Endothelial cell of umbilical vein (primary cell): ENCODE measurements at regions not wholly inside any gene's neighbourhood (a gene's known extent, or its start where the extent isn't known, plus 50 kb on each side); places are given as distances from the start of the nearest gene placed in this dataset.

Source experiments
- BruUV-seq: library from RNA; stranded (reverse); fragments of 400-500 nt; replicated peaks from 2 replicates; lab custom pipeline; 2021; lab: Mats Ljungman, UMichigan
- CTCF ChIA-PET: fragments of 300-600, 350-600 bp; sonication (Branson Sonifier 250); formaldehyde crosslinking; loops from one replicate; lab custom pipeline; 2021; ENCODE audit warnings: antibody characterized with exemption, inconsistent platforms; lab: Charles Lee
- POLR2A ChIA-PET: fragments of 300-600, 350-600 bp; sonication (Branson Sonifier 250); formaldehyde crosslinking; loops from one replicate; lab custom pipeline; 2021; ENCODE audit warnings: antibody characterized with exemption, inconsistent platforms; lab: Charles Lee
- DNase-seq: peaks from one replicate; pipeline ENCODE4 v3.0.0-alpha.2; 2011; ENCODE audit warnings: low read depth, low spot score
- FAIRE-seq: peaks from 2 replicates; lab custom pipeline; 2011; peaks lifted over from hg19 to GRCh38; lab: Jason Lieb, UNC
- H2AFZ ChIP-seq: 2 replicates; pipeline ENCODE4 v1.6.0; 2012; ENCODE audit warnings: low read depth, low read length, control low read depth, inconsistent platforms
- H3K27ac ChIP-seq: 2 replicates; pipeline ENCODE4 v1.5.1; 2011; ENCODE audit warnings: low read depth, mild to moderate bottlenecking, control low read depth, low read length, moderate library complexity; ENCODE audit not compliant: insufficient read depth
- H3K27me3 ChIP-seq, 2 experiments: 2 replicates each; pipeline versions ENCODE4 v1.6.0 to v1.6.1; 2011; ENCODE audit warnings: low read length in 2 of 2, mixed read lengths in 1 of 2; ENCODE audit not compliant: control insufficient read depth in 2 of 2, insufficient read depth in 2 of 2
- H3K36me3 ChIP-seq, 2 experiments: 2 replicates in 1 of 2; 3 replicates in 1 of 2; pipeline ENCODE4 v1.5.1; 2011; ENCODE audit warnings: low read length in 2 of 2, mild to moderate bottlenecking in 1 of 2, moderate library complexity in 1 of 2; ENCODE audit not compliant: control insufficient read depth in 2 of 2, insufficient read depth in 2 of 2; ENCODE audit errors: extremely low read depth in 1 of 2
- H3K4me1 ChIP-seq: 3 replicates; pipeline ENCODE4 v1.5.1; 2011; ENCODE audit warnings: mild to moderate bottlenecking, low read length; ENCODE audit not compliant: control insufficient read depth, insufficient read depth; ENCODE audit errors: extremely low read depth
- H3K4me2 ChIP-seq: 2 replicates; pipeline ENCODE4 v1.6.1; 2011; ENCODE audit warnings: low read length, control low read depth, mixed read lengths; ENCODE audit not compliant: insufficient read depth
- H3K4me3 ChIP-seq, 3 experiments: fragments of 200-600 bp in 1 of 3; sonication (generic), shearing (Covaris generic) in 1 of 3; replicated peaks in 1 of 3; 2 replicates each; pipeline ENCODE4 v1.5.1; 2011 to 2016; ENCODE audit warnings: control low read depth in 3 of 3, low read length in 3 of 3, mild to moderate bottlenecking in 2 of 3, inconsistent platforms in 1 of 3, low read depth in 1 of 3, moderate library complexity in 1 of 3; ENCODE audit not compliant: insufficient read depth in 1 of 3
- H3K79me2 ChIP-seq: 2 replicates; pipeline ENCODE4 v1.6.0; 2012; ENCODE audit warnings: low read length, inconsistent platforms; ENCODE audit not compliant: control insufficient read depth, insufficient read depth
- H3K9ac ChIP-seq: replicated peaks from 2 replicates; pipeline ENCODE3; 2011; ENCODE audit warnings: low read length, control low read depth; ENCODE audit not compliant: insufficient read depth; ENCODE audit errors: extremely low read depth
- H3K9me1 ChIP-seq: replicated peaks from 3 replicates; pipeline ENCODE4 v1.6.0; 2011; ENCODE audit warnings: mild to moderate bottlenecking, low read length; ENCODE audit not compliant: control insufficient read depth, insufficient read depth; ENCODE audit errors: extremely low read depth
- H3K9me3 ChIP-seq: replicated peaks from 2 replicates; pipeline ENCODE4 v1.5.1; 2012; ENCODE audit warnings: low read length, inconsistent platforms; ENCODE audit not compliant: control insufficient read depth, insufficient read depth
- H4K20me1 ChIP-seq: replicated peaks from 2 replicates; pipeline ENCODE3; 2011; ENCODE audit warnings: mild to moderate bottlenecking, low read length; ENCODE audit not compliant: control insufficient read depth, insufficient read depth; ENCODE audit errors: extremely low read depth
- EZH2 ChIP-seq: IDR thresholded peaks from 2 replicates; pipeline ENCODE4 v1.6.1; 2012; ENCODE audit warnings: borderline replicate concordance, low read depth, mild to moderate bottlenecking, moderate library complexity, low read length, inconsistent platforms; ENCODE audit not compliant: severe bottlenecking
- FOS ChIP-seq: IDR thresholded peaks from 2 replicates; pipeline ENCODE4 v1.6.1; 2011; ENCODE audit warnings: mild to moderate bottlenecking, low read length, moderate library complexity, borderline replicate concordance; ENCODE audit not compliant: insufficient read depth
- MYC ChIP-seq: IDR thresholded peaks from one replicate; pipeline ENCODE4 v1.6.1; 2011; ENCODE audit warnings: mild to moderate bottlenecking, low read depth, low read length
- POLR2AphosphoS5 ChIP-seq: IDR thresholded peaks from 2 replicates; pipeline ENCODE4 v1.6.1; 2012; ENCODE audit warnings: low read depth, mild to moderate bottlenecking, control low read depth, low read length, moderate library complexity; ENCODE audit not compliant: insufficient read depth
- dilution Hi-C: fragments of 300-500 bp; cut with MboI; formaldehyde crosslinking; loops from one replicate; pipeline ENCODE4 v1.15.0; 2019; ENCODE audit warnings: low sequenced_read_pairs; ENCODE audit not compliant: extremely low pct_ligation_motif_present
- intact Hi-C: fragments of 100-400 bp; cut with micrococcal nuclease; formaldehyde crosslinking; loops from one replicate; pipeline ENCODE4 v1.10.0; 2022
- TF ChIP-seq, protein P1 (sequence below): IDR thresholded peaks from 2 replicates; pipeline ENCODE4 v1.6.1; 2011; ENCODE audit not compliant: insufficient read depth, insufficient read length
- TF ChIP-seq, protein P2 (sequence below), 2 donors: IDR thresholded peaks; 1 replicate in 1 of 2; 2 replicates in 1 of 2; pipeline ENCODE4 v1.5.1; 2011; ENCODE audit warnings: low read length in 2 of 2, mild to moderate bottlenecking in 2 of 2, moderate library complexity in 2 of 2, control low read depth in 1 of 2, inconsistent platforms in 1 of 2, low read depth in 1 of 2; ENCODE audit not compliant: insufficient read depth in 1 of 2; ENCODE audit errors: extremely low read depth in 1 of 2

DNA sequence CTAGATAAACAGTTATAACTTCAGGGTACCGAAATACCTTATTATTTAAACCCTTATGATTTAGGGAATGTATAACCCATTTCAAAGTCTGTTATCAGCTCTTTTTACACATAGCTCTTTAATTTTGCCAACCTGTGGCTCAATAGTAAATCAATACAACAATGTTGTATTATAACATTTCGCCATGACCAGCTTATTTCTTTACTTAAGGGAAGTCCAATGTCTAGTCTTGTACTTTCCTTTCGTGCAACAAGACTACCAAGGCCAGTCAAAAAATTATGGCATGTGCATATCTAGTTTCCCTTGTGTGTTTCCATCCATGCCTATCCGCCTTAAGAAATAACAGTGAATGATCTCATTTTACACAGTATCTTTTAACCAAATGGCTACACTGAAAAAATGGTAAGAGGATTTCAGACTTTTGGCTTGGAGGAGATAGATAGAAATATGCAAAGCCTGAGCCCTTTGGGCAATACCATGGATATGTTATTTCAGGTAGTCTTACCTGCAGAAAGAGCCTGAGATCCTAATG lies 239.5 kb upstream of the RPS23 start:
- H3K4me1 ChIP-seq: no peaks in the 10 kb centered on the region
- DNase-seq: no peak
- no peak for FAIRE-seq
- no peak overlapping the region for H3K27ac ChIP-seq
- ChIA-PET POLR2A (no interaction called here), CTCF (interaction anchor here (0.9 kb wide), 1 partner anchor 10 kb away, joined by 4 read pairs; no protein-coding TSS in a partner anchor)
- no peaks in the 10 kb centered on the region for H4K20me1 ChIP-seq
- intact Hi-C loops (no loop called here), dilution Hi-C loops (no loop called here)
- no TSS peak for BruUV-seq
- no peak overlapping the region for H3K9ac ChIP-seq
- H3K79me2 ChIP-seq: no peaks in the 10 kb centered on the region
- no peaks in the 10 kb centered on the region for H3K9me1 ChIP-seq
- no peaks in the 10 kb centered on the region for H3K27me3 ChIP-seq
- no peaks in the 10 kb centered on the region for H3K36me3 ChIP-seq
- H3K4me2 ChIP-seq: no peak overlapping the region
- TF ChIP-seq POLR2AphosphoS5 (no peak), MYC (no peak), FOS (no peak), EZH2 (no peak)
- TF ChIP-seq, protein P1, sequence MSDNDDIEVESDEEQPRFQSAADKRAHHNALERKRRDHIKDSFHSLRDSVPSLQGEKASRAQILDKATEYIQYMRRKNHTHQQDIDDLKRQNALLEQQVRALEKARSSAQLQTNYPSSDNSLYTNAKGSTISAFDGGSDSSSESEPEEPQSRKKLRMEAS: no peak
- TF ChIP-seq, protein P2, sequence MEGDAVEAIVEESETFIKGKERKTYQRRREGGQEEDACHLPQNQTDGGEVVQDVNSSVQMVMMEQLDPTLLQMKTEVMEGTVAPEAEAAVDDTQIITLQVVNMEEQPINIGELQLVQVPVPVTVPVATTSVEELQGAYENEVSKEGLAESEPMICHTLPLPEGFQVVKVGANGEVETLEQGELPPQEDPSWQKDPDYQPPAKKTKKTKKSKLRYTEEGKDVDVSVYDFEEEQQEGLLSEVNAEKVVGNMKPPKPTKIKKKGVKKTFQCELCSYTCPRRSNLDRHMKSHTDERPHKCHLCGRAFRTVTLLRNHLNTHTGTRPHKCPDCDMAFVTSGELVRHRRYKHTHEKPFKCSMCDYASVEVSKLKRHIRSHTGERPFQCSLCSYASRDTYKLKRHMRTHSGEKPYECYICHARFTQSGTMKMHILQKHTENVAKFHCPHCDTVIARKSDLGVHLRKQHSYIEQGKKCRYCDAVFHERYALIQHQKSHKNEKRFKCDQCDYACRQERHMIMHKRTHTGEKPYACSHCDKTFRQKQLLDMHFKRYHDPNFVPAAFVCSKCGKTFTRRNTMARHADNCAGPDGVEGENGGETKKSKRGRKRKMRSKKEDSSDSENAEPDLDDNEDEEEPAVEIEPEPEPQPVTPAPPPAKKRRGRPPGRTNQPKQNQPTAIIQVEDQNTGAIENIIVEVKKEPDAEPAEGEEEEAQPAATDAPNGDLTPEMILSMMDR (IDR thresholded peaks at IDR 0.05; ENCODE audit: extremely low read depth in 1 of 2, insufficient read depth in 1 of 2, low read depth in 1 of 2, low read length in 2 of 2): no peak
- H3K4me3 ChIP-seq: no peak overlapping the region
- H3K9me3 ChIP-seq: no peaks in the 10 kb centered on the region
- H2AFZ ChIP-seq: no peak overlapping the region
